ENCODE measurements at regions not wholly inside any gene's neighbourhood (a gene's known extent, or its start where the extent isn't known, plus 50 kb on each side); places are given as distances from the start of the nearest gene placed in this dataset.

- 74% methylated on average over 8 of the region's 8 CpGs for WGBS
- H3K14ac ChIP-seq (ENCODE audit: low read length in 2 of 2) = no peak overlapping the region
- H3K27ac ChIP-seq (ENCODE audit: low read length, poor library complexity, severe bottlenecking) = no peak overlapping the region
- H3K4me1 ChIP-seq (ENCODE audit: control insufficient read depth, insufficient read depth, low read depth, low read length) = no peaks in the 10 kb centered on the region
- H4K91ac ChIP-seq (ENCODE audit: low read length) = no peak overlapping the region
- no peak overlapping the region for H3K4me3 ChIP-seq (ENCODE audit: insufficient read depth in 1 of 2, low read depth in 1 of 2, low read length in 2 of 2)
- DNase-seq = no peak
- H2BK120ac ChIP-seq (ENCODE audit: low read depth, low read length) = no peak overlapping the region
- peaks cover 54 to 65% of the 10 kb centered on the region in 2 experiments for H3K27me3 ChIP-seq (ENCODE audit: control insufficient read depth in 1 of 2, insufficient read depth in 1 of 2, low read length in 2 of 2)
- H3K79me1 ChIP-seq (replicated peaks; ENCODE audit: low read length, poor library complexity, severe bottlenecking) = no peaks in the 10 kb centered on the region
- no peak overlapping the region for H3K9ac ChIP-seq (ENCODE audit: low read length)
- H2BK15ac ChIP-seq (ENCODE audit: low read depth, poor library complexity, severe bottlenecking) = no peak overlapping the region
- H2BK12ac ChIP-seq (ENCODE audit: low read length in 2 of 2) = no peak overlapping the region
- no peak overlapping the region for H2AFZ ChIP-seq (ENCODE audit: low read depth, low read length)
- no peak overlapping the region for H2BK5ac ChIP-seq (ENCODE audit: low read depth, low read length, poor library complexity, severe bottlenecking)
- H3K18ac ChIP-seq (ENCODE audit: low read depth in 1 of 2, low read length in 2 of 2) = no peak overlapping the region
- no peak overlapping the region for H4K8ac ChIP-seq (ENCODE audit: low read length)
- no peaks in the 10 kb centered on the region for H3K36me3 ChIP-seq (ENCODE audit: control insufficient read depth in 1 of 2, insufficient read depth in 2 of 2, low read depth in 1 of 2, low read length in 2 of 2)
- H3K9me3 ChIP-seq (ENCODE audit: control insufficient read depth, low read length) = peaks cover 26% of the 10 kb centered on the region
- H2AK5ac ChIP-seq (ENCODE audit: low read length, severe bottlenecking) = no peak overlapping the region
- H3K4ac ChIP-seq (ENCODE audit: low read depth in 1 of 2, low read length in 2 of 2) = no peak overlapping the region
- no peak overlapping the region for H3K23ac ChIP-seq (ENCODE audit: low read length in 2 of 2)
- H3K4me2 ChIP-seq (ENCODE audit: low read length, poor library complexity, severe bottlenecking) = no peak overlapping the region
Measured at GRCh38 chr1:25096307-25097150, 135.8 kb downstream of the SYF2 start.

GRCh38 chr1:25095635-25096200 is 136.6 kb downstream of the SYF2 start:
- Histone ChIP-seq H3K4me1 (ENCODE audit: control insufficient read depth, insufficient read depth, low read depth, low read length) (no peaks in the 10 kb centered on the region), H3K9me3 (ENCODE audit: control insufficient read depth, low read length) (peaks cover 26% of the 10 kb centered on the region), H3K9ac (ENCODE audit: low read length) (no peak overlapping the region), H4K91ac (ENCODE audit: low read length) (no peak overlapping the region), H3K4ac (ENCODE audit: low read depth in 1 of 2, low read length in 2 of 2) (no peak overlapping the region), H2BK12ac (ENCODE audit: low read length in 2 of 2) (no peak overlapping the region), H3K27ac (ENCODE audit: low read length, poor library complexity, severe bottlenecking) (no peak overlapping the region), H2BK5ac (ENCODE audit: low read depth, low read length, poor library complexity, severe bottlenecking) (no peak overlapping the region), H3K23ac (ENCODE audit: low read length in 2 of 2) (no peak overlapping the region), H3K4me3 (ENCODE audit: insufficient read depth in 1 of 2, low read depth in 1 of 2, low read length in 2 of 2) (no peak overlapping the region), H2AK5ac (ENCODE audit: low read length, severe bottlenecking) (no peak overlapping the region), H3K79me1 (replicated peaks; ENCODE audit: low read length, poor library complexity, severe bottlenecking) (no peaks in the 10 kb centered on the region), H3K36me3 (ENCODE audit: control insufficient read depth in 1 of 2, insufficient read depth in 2 of 2, low read depth in 1 of 2, low read length in 2 of 2) (no peaks in the 10 kb centered on the region), H2AFZ (ENCODE audit: low read depth, low read length) (no peak overlapping the region), H3K18ac (ENCODE audit: low read depth in 1 of 2, low read length in 2 of 2) (no peak overlapping the region), H4K8ac (ENCODE audit: low read length) (no peak overlapping the region), H3K14ac (ENCODE audit: low read length in 2 of 2) (no peak overlapping the region), H2BK15ac (ENCODE audit: low read depth, poor library complexity, severe bottlenecking) (no peak overlapping the region), H3K4me2 (ENCODE audit: low read length, poor library complexity, severe bottlenecking) (no peak overlapping the region), H3K27me3 (ENCODE audit: control insufficient read depth in 1 of 2, insufficient read depth in 1 of 2, low read length in 2 of 2) (peaks cover 61 to 73% of the 10 kb centered on the region in 2 experiments), H2BK120ac (ENCODE audit: low read depth, low read length) (no peak overlapping the region)
- DNase-seq = no peak
- WGBS = 77% methylated on average over 5 of the region's 5 CpGs

- no peak overlapping the region for H3K14ac ChIP-seq (ENCODE audit: low read length in 2 of 2)
- peaks cover 63 to 76% of the 10 kb centered on the region in 2 experiments for H3K27me3 ChIP-seq (ENCODE audit: control insufficient read depth in 1 of 2, insufficient read depth in 1 of 2, low read length in 2 of 2)
- H3K9ac ChIP-seq (ENCODE audit: low read length) = no peak overlapping the region
- H3K79me1 ChIP-seq (replicated peaks; ENCODE audit: low read length, poor library complexity, severe bottlenecking) = no peaks in the 10 kb centered on the region
- H2BK5ac ChIP-seq (ENCODE audit: low read depth, low read length, poor library complexity, severe bottlenecking) = no peak overlapping the region
- no peak overlapping the region for H2AK5ac ChIP-seq (ENCODE audit: low read length, severe bottlenecking)
- H3K9me3 ChIP-seq (ENCODE audit: control insufficient read depth, low read length) = peaks cover 26% of the 10 kb centered on the region
- no peaks in the 10 kb centered on the region for H3K4me1 ChIP-seq (ENCODE audit: control insufficient read depth, insufficient read depth, low read depth, low read length)
- no peak overlapping the region for H2BK12ac ChIP-seq (ENCODE audit: low read length in 2 of 2)
- H3K4me3 ChIP-seq (ENCODE audit: insufficient read depth in 1 of 2, low read depth in 1 of 2, low read length in 2 of 2) = no peak overlapping the region
- 77% methylated on average over 10 of the region's 10 CpGs for WGBS
- H3K36me3 ChIP-seq (ENCODE audit: control insufficient read depth in 1 of 2, insufficient read depth in 2 of 2, low read depth in 1 of 2, low read length in 2 of 2) = no peaks in the 10 kb centered on the region
- H4K8ac ChIP-seq (ENCODE audit: low read length) = no peak overlapping the region
- no peak overlapping the region for H3K23ac ChIP-seq (ENCODE audit: low read length in 2 of 2)
- no peak overlapping the region for H2AFZ ChIP-seq (ENCODE audit: low read depth, low read length)
- no peak overlapping the region for H4K91ac ChIP-seq (ENCODE audit: low read length)
- H3K4me2 ChIP-seq (ENCODE audit: low read length, poor library complexity, severe bottlenecking) = no peak overlapping the region
- H2BK120ac ChIP-seq (ENCODE audit: low read depth, low read length) = no peak overlapping the region
- no peak overlapping the region for H3K27ac ChIP-seq (ENCODE audit: low read length, poor library complexity, severe bottlenecking)
- DNase-seq = no peak
- no peak overlapping the region for H3K4ac ChIP-seq (ENCODE audit: low read depth in 1 of 2, low read length in 2 of 2)
- no peak overlapping the region for H3K18ac ChIP-seq (ENCODE audit: low read depth in 1 of 2, low read length in 2 of 2)
- H2BK15ac ChIP-seq (ENCODE audit: low read depth, poor library complexity, severe bottlenecking) = no peak overlapping the region
Measured at GRCh38 chr1:25094995-25095394, 137.3 kb downstream of the SYF2 start.

- no peak overlapping the region for H2BK15ac ChIP-seq (ENCODE audit: low read depth, poor library complexity, severe bottlenecking)
- no peaks in the 10 kb centered on the region for H3K4me1 ChIP-seq (ENCODE audit: control insufficient read depth, insufficient read depth, low read depth, low read length)
- no peak overlapping the region for H2AFZ ChIP-seq (ENCODE audit: low read depth, low read length)
- H2AK5ac ChIP-seq (ENCODE audit: low read length, severe bottlenecking) = no peak overlapping the region
- H3K4me2 ChIP-seq (ENCODE audit: low read length, poor library complexity, severe bottlenecking) = no peak overlapping the region
- 76% methylated on average over 3 of the region's 3 CpGs for WGBS
- no peak overlapping the region for H3K23ac ChIP-seq (ENCODE audit: low read length in 2 of 2)
- H3K79me1 ChIP-seq (replicated peaks; ENCODE audit: low read length, poor library complexity, severe bottlenecking) = no peaks in the 10 kb centered on the region
- no peak overlapping the region for H2BK120ac ChIP-seq (ENCODE audit: low read depth, low read length)
- no peaks in the 10 kb centered on the region for H3K36me3 ChIP-seq (ENCODE audit: control insufficient read depth in 1 of 2, insufficient read depth in 2 of 2, low read depth in 1 of 2, low read length in 2 of 2)
- H4K8ac ChIP-seq (ENCODE audit: low read length) = no peak overlapping the region
- H3K4ac ChIP-seq (ENCODE audit: low read depth in 1 of 2, low read length in 2 of 2) = no peak overlapping the region
- H3K9ac ChIP-seq (ENCODE audit: low read length) = no peak overlapping the region
- no peak overlapping the region for H2BK5ac ChIP-seq (ENCODE audit: low read depth, low read length, poor library complexity, severe bottlenecking)
- no peak overlapping the region for H3K4me3 ChIP-seq (ENCODE audit: insufficient read depth in 1 of 2, low read depth in 1 of 2, low read length in 2 of 2)
- H2BK12ac ChIP-seq (ENCODE audit: low read length in 2 of 2) = no peak overlapping the region
- no peak for DNase-seq
- H3K27me3 ChIP-seq (ENCODE audit: control insufficient read depth in 1 of 2, insufficient read depth in 1 of 2, low read length in 2 of 2) = peaks cover 70 to 78% of the 10 kb centered on the region in 2 experiments
- H3K27ac ChIP-seq (ENCODE audit: low read length, poor library complexity, severe bottlenecking) = no peak overlapping the region
- peaks cover 26% of the 10 kb centered on the region for H3K9me3 ChIP-seq (ENCODE audit: control insufficient read depth, low read length)
- no peak overlapping the region for H3K14ac ChIP-seq (ENCODE audit: low read length in 2 of 2)
- no peak overlapping the region for H4K91ac ChIP-seq (ENCODE audit: low read length)
- H3K18ac ChIP-seq (ENCODE audit: low read depth in 1 of 2, low read length in 2 of 2) = no peak overlapping the region
Measured at GRCh38 chr1:25094229-25094628, 138.1 kb downstream of the SYF2 start.

Data from mesenchymal stem cell (in vitro differentiated cells and primary cell).